K562 (cell line): ENCODE measurements at regions not wholly inside any gene's neighbourhood (a gene's known extent, or its start where the extent isn't known, plus 50 kb on each side); places are given as distances from the start of the nearest gene placed in this dataset.

Experiments used
- ATAC-seq: fragments of 200-7000 bp; cut with Tn5 transposase; 3 replicates; pipeline ENCODE4 v1.9.1; 2020; ENCODE audit warnings: moderate library complexity
- BruUV-seq: library from RNA; stranded (reverse); fragments of 400-500 nt; replicated peaks from 2 replicates; lab custom pipeline; 2021; lab: Mats Ljungman, UMichigan
- CTCF ChIA-PET: fragments of 300-600 bp; formaldehyde crosslinking; extraction: SDS; loops from one replicate; lab custom pipeline; 2021; ENCODE audit warnings: low intra/inter-chr PET ratio; lab: Yijun Ruan, JAX
- POLR2A ChIA-PET: fragments of 300-600, 350-650 bp; sonication (Branson Sonifier 250); formaldehyde crosslinking; extraction: SDS; loops from one replicate; lab custom pipeline; 2021; ENCODE audit warnings: antibody characterized with exemption, inconsistent platforms; lab: Yijun Ruan, JAX
- DNase-seq, 4 experiments: peaks; one replicate each; pipeline versions ENCODE4 v3.0.0 to v3.0.0-alpha.2; 2011 to 2018; ENCODE audit warnings: low spot score in 3 of 4, mixed read lengths in 3 of 4; ENCODE audit errors: extremely low read depth in 1 of 4
- FAIRE-seq: peaks from 2 replicates; lab custom pipeline; 2011; peaks lifted over from hg19 to GRCh38; lab: Jason Lieb, UNC
- H2AFZ ChIP-seq: 2 replicates; pipeline ENCODE4 v1.6.0; 2011; ENCODE audit warnings: low read depth, low read length, control low read depth, inconsistent platforms
- H3K27ac ChIP-seq: fragments of 200-600 bp; 3 replicates; pipeline ENCODE4 v1.8.0; 2011; ENCODE audit warnings: low read depth, mild to moderate bottlenecking, control low read depth, inconsistent platforms, low read length, moderate library complexity, mixed read lengths; ENCODE audit errors: extremely low read depth
- H3K27me3 ChIP-seq, 2 experiments: fragments of 300-600 bp in 1 of 2; 2 replicates in 1 of 2; 3 replicates in 1 of 2; pipeline versions ENCODE4 v1.6.0 to v1.8.0; 2011; ENCODE audit warnings: inconsistent platforms in 2 of 2, low read length in 2 of 2, mild to moderate bottlenecking in 1 of 2, mixed read lengths in 1 of 2, moderate library complexity in 1 of 2; ENCODE audit not compliant: control insufficient read depth in 2 of 2, insufficient read depth in 2 of 2
- H3K36me3 ChIP-seq: fragments of 300-600 bp; 3 replicates; pipeline ENCODE4 v1.8.0; 2011; ENCODE audit warnings: mild to moderate bottlenecking, low read length, inconsistent platforms; ENCODE audit not compliant: control insufficient read depth, insufficient read depth
- H3K4me1 ChIP-seq, 2 experiments: fragments of 200-600 bp in 1 of 2; replicated peaks in 1 of 2; 2 replicates in 1 of 2; 3 replicates in 1 of 2; pipeline versions ENCODE4 v1.5.1 to v1.8.0; 2011; ENCODE audit warnings: inconsistent platforms in 2 of 2, low read length in 2 of 2, mild to moderate bottlenecking in 1 of 2, mixed read lengths in 1 of 2, moderate library complexity in 1 of 2; ENCODE audit not compliant: control insufficient read depth in 2 of 2, insufficient read depth in 2 of 2
- H3K4me2 ChIP-seq: 2 replicates; pipeline ENCODE4 v1.6.1; 2011; ENCODE audit warnings: low read length, control low read depth, inconsistent platforms, mixed read lengths; ENCODE audit not compliant: insufficient read depth
- H3K4me3 ChIP-seq: fragments of 200-600 bp; sonication (generic), shearing (Covaris generic); 2 replicates; pipeline ENCODE4 v1.5.1; 2016; ENCODE audit warnings: control low read depth, inconsistent platforms
- H3K79me2 ChIP-seq: fragments of 200-600 bp; 3 replicates; pipeline ENCODE4 v1.8.0; 2011; ENCODE audit warnings: low read length, inconsistent platforms; ENCODE audit not compliant: control insufficient read depth, insufficient read depth
- H3K9ac ChIP-seq, 2 experiments: 2 replicates each; pipeline versions ENCODE4 v1.6.0 to v1.6.1; 2011; ENCODE audit warnings: low read depth in 2 of 2, low read length in 2 of 2, control low read depth in 1 of 2, inconsistent platforms in 1 of 2, mild to moderate bottlenecking in 1 of 2, mixed read lengths in 1 of 2; ENCODE audit not compliant: insufficient read depth in 1 of 2
- H3K9me1 ChIP-seq: one replicate; pipeline ENCODE4 v1.6.0; 2011; ENCODE audit warnings: inconsistent platforms, mild to moderate bottlenecking, low read length, moderate library complexity; ENCODE audit not compliant: control insufficient read depth, insufficient read depth
- H3K9me3 ChIP-seq: replicated peaks from 2 replicates; pipeline ENCODE4 v1.5.1; 2011; ENCODE audit warnings: low read depth, low read length, inconsistent platforms; ENCODE audit not compliant: control insufficient read depth, insufficient read depth
- H4K20me1 ChIP-seq: replicated peaks from 2 replicates; pipeline ENCODE4 v1.6.1; 2011; ENCODE audit warnings: low read length, inconsistent platforms, mixed read lengths; ENCODE audit not compliant: control insufficient read depth, insufficient read depth
- CREB1 ChIP-seq, 2 experiments: sonication (generic) in 1 of 2; formaldehyde crosslinking in 1 of 2; IDR thresholded peaks; 2 replicates each; pipeline versions ENCODE4 v1.6.1 to v1.8.0; 2012 to 2022; ENCODE audit warnings: inconsistent platforms in 1 of 2, mild to moderate bottlenecking in 1 of 2, missing genetic modification reagents in 1 of 2, moderate library complexity in 1 of 2
- HBP1 ChIP-seq: fragments of 450-650 bp; formaldehyde crosslinking; IDR thresholded peaks from 2 replicates; pipeline ENCODE4 v1.4.0; 2022; ENCODE audit warnings: missing genetic modification characterization
- HIVEP1 ChIP-seq: fragments of 250-450 bp; sonication (Bioruptor Pico); IDR thresholded peaks from 2 replicates; pipeline ENCODE4 v1.4.0; 2020; ENCODE audit warnings: mild to moderate bottlenecking
- KAT8 ChIP-seq: fragments of 450-650 bp; IDR thresholded peaks from 2 replicates; pipeline ENCODE4 v1.6.1; 2016; ENCODE audit warnings: low read depth, mild to moderate bottlenecking
- MXI1 ChIP-seq: IDR thresholded peaks from 2 replicates; pipeline ENCODE4 v1.6.1; 2011; ENCODE audit warnings: low read depth, mild to moderate bottlenecking, improper control_type of control experiment, low read length
- TCF3 ChIP-seq: sonication (generic); formaldehyde crosslinking; IDR thresholded peaks from 2 replicates; pipeline ENCODE4 v1.4.0; 2020; ENCODE audit warnings: mild to moderate bottlenecking, missing genetic modification reagents
- TFAM ChIP-seq: fragments of 250-450 bp; sonication (Bioruptor Pico); conservative IDR thresholded peaks from 2 replicates; pipeline ENCODE4 v1.5.0; 2021; ENCODE audit warnings: mild to moderate bottlenecking, moderate library complexity
- ZBTB1 ChIP-seq: sonication (generic); formaldehyde crosslinking; IDR thresholded peaks from 2 replicates; pipeline ENCODE4 v1.8.1; 2023; ENCODE audit warnings: missing genetic modification reagents, low read depth, mild to moderate bottlenecking, borderline replicate concordance
- ZC3H8 ChIP-seq: fragments of 450-650 bp; IDR thresholded peaks from 2 replicates; pipeline ENCODE4 v1.6.1; 2017
- ZNF224 ChIP-seq: sonication (generic); formaldehyde crosslinking; IDR thresholded peaks from 2 replicates; pipeline ENCODE4 v1.8.0; 2022; ENCODE audit warnings: mild to moderate bottlenecking, missing genetic modification reagents
- ZNF232 ChIP-seq: sonication (generic); formaldehyde crosslinking; IDR thresholded peaks from 2 replicates; pipeline ENCODE4 v1.8.0; 2022; ENCODE audit warnings: mild to moderate bottlenecking, missing genetic modification reagents
- ZNF644 ChIP-seq: fragments of 200-800 bp; sonication (Bioruptor generic); IDR thresholded peaks from 2 replicates; pipeline ENCODE4 v1.6.1; 2016; ENCODE audit warnings: low read depth, missing genetic modification characterization, missing compliant biosample characterization
- ZNF79 ChIP-seq: fragments of 250-450 bp; sonication (Bioruptor Pico); IDR thresholded peaks from 2 replicates; pipeline ENCODE4 v1.4.0; 2020; ENCODE audit warnings: low read depth, mild to moderate bottlenecking, moderate library complexity
- WGBS: fragments of 100-300 bp; shearing (Covaris generic); methylation state at CpG from one replicate; pipeline ENCODE4 v1.1.6; 2016; ENCODE audit warnings: low coverage, mixed read lengths; ENCODE audit not compliant: insufficient coverage; ENCODE audit errors: missing lambda C conversion rate; 5-methylcytosine and 5-hydroxymethylcytosine counted together
- in situ Hi-C: fragments of 300-500 bp; cut with MboI; formaldehyde crosslinking; loops from 4 replicates; pipeline ENCODE4 v1.15.0; 2018; ENCODE audit warnings: inconsistent platforms, mixed read lengths
- intact Hi-C: fragments of 100-400 bp; cut with micrococcal nuclease; formaldehyde crosslinking; loops from 2 replicates; pipeline ENCODE4 v1.14.2; 2022
- TF ChIP-seq, protein P1 (sequence below): sonication (generic); formaldehyde crosslinking; IDR thresholded peaks from 2 replicates; pipeline ENCODE4 v1.8.0; 2022; ENCODE audit warnings: mild to moderate bottlenecking, missing genetic modification reagents
- TF ChIP-seq, protein P2 (sequence below): fragments of 250-450 bp; sonication (Bioruptor Pico); IDR thresholded peaks from 2 replicates; pipeline ENCODE4 v1.8.0; 2022; ENCODE audit warnings: moderate library complexity, mild to moderate bottlenecking, inconsistent platforms

GRCh38 chr7:137160236-137160635 is 183.3 kb downstream of the PTN start:
- Histone ChIP-seq H3K4me3 (no peak overlapping the region), H3K36me3 (no peaks in the 10 kb centered on the region), H3K27ac (no peak overlapping the region), H2AFZ (no peak overlapping the region), H3K27me3 (no peaks in the 10 kb centered on the region), H3K79me2 (no peaks in the 10 kb centered on the region), H3K9me3 (no peaks in the 10 kb centered on the region), H3K9ac (no peak overlapping the region), H3K4me1 (no peaks in the 10 kb centered on the region), H4K20me1 (no peaks in the 10 kb centered on the region), H3K9me1 (no peaks in the 10 kb centered on the region), H3K4me2 (no peak overlapping the region)
- DNase-seq (no peak), FAIRE-seq (no peak), ATAC-seq (no peak)
- ChIA-PET POLR2A (no interaction called here), CTCF (no interaction called here)
- in situ Hi-C loops, result no loop called here
- WGBS, result 2% methylated on average over 4 of the region's 4 CpGs
- TF ChIP-seq HBP1 (no peak), HIVEP1 (CRISPR knock-in tag) (no peak), ZBTB1 (CRISPR knock-in tag) (no peak), CREB1 (IDR thresholded peaks at IDR 0.05) (no peak), CREB1 (CRISPR knock-in tag; IDR thresholded peaks at IDR 0.05) (no peak)
- no TSS peak for BruUV-seq
- intact Hi-C loops, result loop anchor here (10.0 kb wide), 1 partner anchor 1645 kb away; the partner anchor contains the start of gene CNOT4

DNA sequence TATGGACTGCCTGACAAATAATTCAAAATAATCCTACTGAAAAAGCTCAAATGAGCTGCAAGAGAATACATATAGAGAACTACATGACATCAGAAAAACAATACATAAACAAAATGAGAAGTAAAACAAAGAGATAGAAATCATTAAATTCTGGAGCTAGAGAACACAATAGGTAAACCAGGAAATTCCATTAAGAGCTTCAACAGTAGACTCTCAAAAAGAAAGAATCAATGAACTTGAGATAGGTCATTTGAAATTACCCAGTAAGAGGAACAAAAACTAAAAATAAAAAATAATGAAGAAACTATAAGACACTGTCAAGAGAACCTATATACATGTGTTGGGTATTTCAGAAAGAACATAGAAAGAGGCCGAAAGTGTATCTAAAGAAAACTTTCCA is 186.3 kb downstream of the PTN start:
- TF ChIP-seq MXI1 (no peak), KAT8 (no peak), ZNF232 (CRISPR knock-in tag) (no peak), TFAM (CRISPR knock-in tag) (no peak), ZC3H8 (no peak), ZNF79 (CRISPR knock-in tag) (no peak), TCF3 (CRISPR knock-in tag) (no peak), ZNF644 (tag) (no peak), ZNF224 (no peak)
- TF ChIP-seq, protein P1, sequence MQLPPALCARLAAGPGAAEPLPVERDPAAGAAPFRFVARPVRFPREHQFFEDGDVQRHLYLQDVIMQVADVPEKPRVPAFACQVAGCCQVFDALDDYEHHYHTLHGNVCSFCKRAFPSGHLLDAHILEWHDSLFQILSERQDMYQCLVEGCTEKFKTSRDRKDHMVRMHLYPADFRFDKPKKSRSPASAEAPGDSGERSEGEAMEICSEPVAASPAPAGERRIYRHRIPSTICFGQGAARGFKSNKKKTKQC (CRISPR knock-in tag), result no peak
- TF ChIP-seq, protein P2, sequence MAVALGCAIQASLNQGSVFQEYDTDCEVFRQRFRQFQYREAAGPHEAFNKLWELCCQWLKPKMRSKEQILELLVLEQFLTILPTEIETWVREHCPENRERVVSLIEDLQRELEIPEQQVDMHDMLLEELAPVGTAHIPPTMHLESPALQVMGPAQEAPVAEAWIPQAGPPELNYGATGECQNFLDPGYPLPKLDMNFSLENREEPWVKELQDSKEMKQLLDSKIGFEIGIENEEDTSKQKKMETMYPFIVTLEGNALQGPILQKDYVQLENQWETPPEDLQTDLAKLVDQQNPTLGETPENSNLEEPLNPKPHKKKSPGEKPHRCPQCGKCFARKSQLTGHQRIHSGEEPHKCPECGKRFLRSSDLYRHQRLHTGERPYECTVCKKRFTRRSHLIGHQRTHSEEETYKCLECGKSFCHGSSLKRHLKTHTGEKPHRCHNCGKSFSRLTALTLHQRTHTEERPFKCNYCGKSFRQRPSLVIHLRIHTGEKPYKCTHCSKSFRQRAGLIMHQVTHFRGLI, result no peak
- Histone ChIP-seq H3K4me2 (no peak overlapping the region), H3K9me3 (no peaks in the 10 kb centered on the region), H3K79me2 (no peaks in the 10 kb centered on the region), H3K4me1 (no peaks in the 10 kb centered on the region), H3K9me1 (no peaks in the 10 kb centered on the region), H3K9ac (no peak overlapping the region), H3K4me3 (no peak overlapping the region), H4K20me1 (no peaks in the 10 kb centered on the region), H2AFZ (no peak overlapping the region), H3K36me3 (no peaks in the 10 kb centered on the region), H3K27me3 (no peaks in the 10 kb centered on the region), H3K27ac (no peak overlapping the region)
- ChIA-PET CTCF (no interaction called here), POLR2A (no interaction called here)
- FAIRE-seq (no peak), ATAC-seq (no peak), DNase-seq (no peak)
- in situ Hi-C loops (no loop called here), intact Hi-C loops (no loop called here)
- WGBS, result 0% methylated on average over 1 of the region's 1 CpG
- BruUV-seq, result no TSS peak
